ENCODE measurements at regions not wholly inside any gene's neighbourhood (a gene's known extent, or its start where the extent isn't known, plus 50 kb on each side); places are given as distances from the start of the nearest gene placed in this dataset.
A peak's percentile ranks its signal among the peaks of the same experiment; 100 is the strongest.

GRCh38 chr6:118740372-118740771, 89.0 kb upstream of the CEP85L start:
- no peak for DNase-seq (ENCODE audit: low spot score)
- TF ChIP-seq CTCF (IDR thresholded peaks at IDR 0.05; ENCODE audit: borderline replicate concordance, control extremely low read depth, extremely low read depth, insufficient read depth, missing control alignments), result no peak
- in situ Hi-C loops (cut with MboI; ENCODE audit: low sequenced_read_pairs, unreplicated experiment), result no loop called here

- DNase-seq (ENCODE audit: low spot score), result no peak
- TF ChIP-seq CTCF (IDR thresholded peaks at IDR 0.05; ENCODE audit: borderline replicate concordance, control extremely low read depth, extremely low read depth, insufficient read depth, missing control alignments), result no peak
- in situ Hi-C loops (cut with MboI; ENCODE audit: low sequenced_read_pairs, unreplicated experiment), result no loop called here
These were observed 88.4 kb upstream of the CEP85L start for GRCh38 chr6:118739696-118740353.

GRCh38 chr6:118736440-118736839, 85.0 kb upstream of the CEP85L start:
- in situ Hi-C loops (cut with MboI; ENCODE audit: low sequenced_read_pairs, unreplicated experiment), result no loop called here
- no peak for DNase-seq (ENCODE audit: low spot score)
- no peak for TF ChIP-seq CTCF (IDR thresholded peaks at IDR 0.05; ENCODE audit: borderline replicate concordance, control extremely low read depth, extremely low read depth, insufficient read depth, missing control alignments)

- in situ Hi-C loops (cut with MboI; ENCODE audit: low sequenced_read_pairs, unreplicated experiment), result no loop called here
- DNase-seq (ENCODE audit: low spot score), result peak; percentile 57
- peak; percentile 51 for TF ChIP-seq CTCF (IDR thresholded peaks at IDR 0.05; ENCODE audit: borderline replicate concordance, control extremely low read depth, extremely low read depth, insufficient read depth, missing control alignments)
These were observed 83.9 kb upstream of the CEP85L start for GRCh38 chr6:118735320-118735719.

- no peak for DNase-seq (ENCODE audit: low spot score)
- TF ChIP-seq CTCF (IDR thresholded peaks at IDR 0.05; ENCODE audit: borderline replicate concordance, control extremely low read depth, extremely low read depth, insufficient read depth, missing control alignments), result no peak
- in situ Hi-C loops (cut with MboI; ENCODE audit: low sequenced_read_pairs, unreplicated experiment), result no loop called here
These were observed 74.6 kb upstream of the CEP85L start for GRCh38 chr6:118725944-118726343.

GRCh38 chr6:118724211-118724610, 72.8 kb upstream of the CEP85L start:
- peak; percentile 50 for DNase-seq (ENCODE audit: low spot score)
- in situ Hi-C loops (cut with MboI; ENCODE audit: low sequenced_read_pairs, unreplicated experiment), result no loop called here
- TF ChIP-seq CTCF (IDR thresholded peaks at IDR 0.05; ENCODE audit: borderline replicate concordance, control extremely low read depth, extremely low read depth, insufficient read depth, missing control alignments), result no peak

Data from GM13976 (cell line).